K562 (cell line): ENCODE measurements at regions not wholly inside any gene's neighbourhood (a gene's known extent, or its start where the extent isn't known, plus 50 kb on each side); places are given as distances from the start of the nearest gene placed in this dataset.
"Not testable (repeated sequence)": the region's sequence is repeated elsewhere in the genome, so short reads cannot be mapped to it uniquely, and the experiment has no call there.

Source experiments
- ATF2 ChIP-seq: sonication (generic); formaldehyde crosslinking; IDR thresholded peaks from 2 replicates; pipeline ENCODE4 v1.8.1; 2022; ENCODE audit warnings: missing genetic modification reagents
- RNF2 ChIP-seq: sonication (generic); IDR thresholded peaks from 2 replicates; pipeline ENCODE4 v1.6.1; 2016
- TCF7 ChIP-seq: sonication (generic); IDR thresholded peaks from 2 replicates; pipeline ENCODE4 v1.6.1; 2016; ENCODE audit warnings: antibody characterized with exemption, borderline replicate concordance
- ZNF274 ChIP-seq: IDR thresholded peaks from 2 replicates; pipeline ENCODE4 v1.6.1; 2011; ENCODE audit warnings: low read depth, mild to moderate bottlenecking, low read length, moderate library complexity, borderline replicate concordance

DNA sequence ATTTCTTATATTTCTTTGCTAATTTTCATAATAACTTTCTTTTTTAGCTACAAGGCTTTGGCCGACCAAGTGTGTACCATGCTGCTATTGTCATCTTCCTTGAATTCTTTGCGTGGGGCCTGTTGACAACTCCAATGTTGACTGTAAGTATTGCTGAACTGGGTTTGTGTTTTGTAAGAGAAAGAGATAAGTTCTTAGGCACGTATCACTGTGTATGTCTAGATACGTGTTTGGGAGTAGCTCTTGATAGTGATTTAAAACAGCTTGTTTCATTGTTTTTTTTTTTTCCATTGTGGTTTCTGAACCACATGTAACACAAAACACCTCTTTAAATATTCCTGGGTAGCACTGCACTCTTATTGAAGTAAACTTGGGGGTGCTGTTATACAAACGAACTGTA is 86.7 kb upstream of the NUTM2F start:
- not testable (repeated sequence) for TF ChIP-seq ZNF274, RNF2, ATF2, TCF7
